HCT116 (cell line): ENCODE measurements at regions not wholly inside any gene's neighbourhood (a gene's known extent, or its start where the extent isn't known, plus 50 kb on each side); places are given as distances from the start of the nearest gene placed in this dataset.

Experiments
- CEBPB ChIP-seq: IDR thresholded peaks from 2 replicates; pipeline ENCODE4 v1.6.1; 2012; ENCODE audit warnings: low read depth
- POLR2AphosphoS5 ChIP-seq: IDR thresholded peaks from 2 replicates; pipeline ENCODE4 v1.6.1; 2011; ENCODE audit warnings: mild to moderate bottlenecking, low read depth, low read length, moderate library complexity
- RAD21 ChIP-seq: IDR thresholded peaks from 2 replicates; pipeline ENCODE4 v1.6.1; 2012; ENCODE audit warnings: low read depth, mild to moderate bottlenecking
- REST ChIP-seq: IDR thresholded peaks from 2 replicates; pipeline ENCODE4 v1.6.1; 2012; ENCODE audit warnings: low read depth
- YY1 ChIP-seq: IDR thresholded peaks from 2 replicates; pipeline ENCODE4 v1.6.1; 2011; ENCODE audit warnings: low read length, low read depth, moderate library complexity, mild to moderate bottlenecking; ENCODE audit not compliant: insufficient replicate concordance; ENCODE audit errors: extremely low read depth
- ZBTB33 ChIP-seq: IDR thresholded peaks from 2 replicates; pipeline ENCODE4 v1.6.1; 2011; ENCODE audit warnings: mild to moderate bottlenecking, low read length, moderate library complexity; ENCODE audit not compliant: insufficient replicate concordance; ENCODE audit errors: extremely low read depth
- TF ChIP-seq, protein P1 (sequence below), 3 experiments: fragments of 200-600 bp in 1 of 3; sonication (generic) in 1 of 3; IDR thresholded peaks in 2 of 3; conservative IDR thresholded peaks in 1 of 3; 2 replicates each; pipeline ENCODE4 v1.5.1; 2012 to 2017; ENCODE audit warnings: low read depth in 2 of 3, low read length in 2 of 3, antibody characterized with exemption in 1 of 3, borderline replicate concordance in 1 of 3, control low read depth in 1 of 3, mild to moderate bottlenecking in 1 of 3, mixed read lengths in 1 of 3, mixed run types in 1 of 3, moderate library complexity in 1 of 3; ENCODE audit not compliant: insufficient read depth in 1 of 3

DNA sequence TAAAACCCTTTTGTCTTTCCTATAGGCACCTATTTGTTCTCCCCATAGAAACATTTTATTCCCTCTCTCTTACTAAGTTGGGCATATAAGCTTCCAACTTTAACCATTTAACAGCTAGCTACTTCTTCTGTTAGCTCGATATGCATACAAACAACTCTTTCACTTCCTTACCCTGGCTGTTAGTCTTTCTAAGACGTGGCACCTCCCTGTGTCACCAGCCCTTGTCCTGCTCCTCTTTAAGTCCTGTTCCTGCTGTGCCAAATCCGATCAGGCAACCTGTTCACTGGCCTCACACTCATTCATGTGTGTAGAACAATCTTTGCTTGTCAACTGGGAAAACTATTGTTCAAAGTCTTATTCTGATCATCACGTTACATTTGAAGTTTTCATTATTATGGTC lies 1376.1 kb upstream of the TENM4 start:
- no peak for TF ChIP-seq POLR2AphosphoS5
- TF ChIP-seq, protein P1, sequence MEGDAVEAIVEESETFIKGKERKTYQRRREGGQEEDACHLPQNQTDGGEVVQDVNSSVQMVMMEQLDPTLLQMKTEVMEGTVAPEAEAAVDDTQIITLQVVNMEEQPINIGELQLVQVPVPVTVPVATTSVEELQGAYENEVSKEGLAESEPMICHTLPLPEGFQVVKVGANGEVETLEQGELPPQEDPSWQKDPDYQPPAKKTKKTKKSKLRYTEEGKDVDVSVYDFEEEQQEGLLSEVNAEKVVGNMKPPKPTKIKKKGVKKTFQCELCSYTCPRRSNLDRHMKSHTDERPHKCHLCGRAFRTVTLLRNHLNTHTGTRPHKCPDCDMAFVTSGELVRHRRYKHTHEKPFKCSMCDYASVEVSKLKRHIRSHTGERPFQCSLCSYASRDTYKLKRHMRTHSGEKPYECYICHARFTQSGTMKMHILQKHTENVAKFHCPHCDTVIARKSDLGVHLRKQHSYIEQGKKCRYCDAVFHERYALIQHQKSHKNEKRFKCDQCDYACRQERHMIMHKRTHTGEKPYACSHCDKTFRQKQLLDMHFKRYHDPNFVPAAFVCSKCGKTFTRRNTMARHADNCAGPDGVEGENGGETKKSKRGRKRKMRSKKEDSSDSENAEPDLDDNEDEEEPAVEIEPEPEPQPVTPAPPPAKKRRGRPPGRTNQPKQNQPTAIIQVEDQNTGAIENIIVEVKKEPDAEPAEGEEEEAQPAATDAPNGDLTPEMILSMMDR (IDR thresholded peaks at IDR 0.05 in 2 of 3, conservative IDR thresholded peaks at IDR 0.05 in 1 of 3; ENCODE audit: borderline replicate concordance in 1 of 3, insufficient read depth in 1 of 3, low read depth in 2 of 3, low read length in 2 of 3) = no peak
- TF ChIP-seq YY1 = no peak
- no peak for TF ChIP-seq RAD21
- TF ChIP-seq ZBTB33 = no peak
- TF ChIP-seq CEBPB = no peak
- no peak for TF ChIP-seq REST
